ENCODE measurements at regions not wholly inside any gene's neighbourhood (a gene's known extent, or its start where the extent isn't known, plus 50 kb on each side); places are given as distances from the start of the nearest gene placed in this dataset.

- no peak overlapping the region for H3K4me3 ChIP-seq
- no peak for TF ChIP-seq POLR2A (IDR thresholded peaks at IDR 0.05)
- TF ChIP-seq CTCF (IDR thresholded peaks at IDR 0.05), result no peak
- DNase-seq, result no peak
- no peaks in the 10 kb centered on the region for H3K9me3 ChIP-seq
- H3K36me3 ChIP-seq, result no peaks in the 10 kb centered on the region
- no peaks in the 10 kb centered on the region for H3K27me3 ChIP-seq
- H3K27ac ChIP-seq, result no peak overlapping the region
- no peaks in the 10 kb centered on the region for H3K4me1 ChIP-seq
Observed at GRCh38 chr12:127414186-127414585, 852.8 kb upstream of the TMEM132C start.

GRCh38 chr12:127414636-127415035, 852.3 kb upstream of the TMEM132C start:
- no peaks in the 10 kb centered on the region for H3K4me1 ChIP-seq
- no peak overlapping the region for H3K27ac ChIP-seq
- H3K36me3 ChIP-seq, result no peaks in the 10 kb centered on the region
- DNase-seq, result no peak
- H3K27me3 ChIP-seq, result no peaks in the 10 kb centered on the region
- TF ChIP-seq POLR2A (IDR thresholded peaks at IDR 0.05) (no peak), CTCF (IDR thresholded peaks at IDR 0.05) (peak in 2 of 6 experiments; percentile 9 to 10)
- no peaks in the 10 kb centered on the region for H3K9me3 ChIP-seq
- H3K4me3 ChIP-seq, result no peak overlapping the region

GRCh38 chr12:127416796-127417195, 850.2 kb upstream of the TMEM132C start:
- Histone ChIP-seq H3K27ac (no peak overlapping the region), H3K27me3 (no peaks in the 10 kb centered on the region), H3K4me1 (no peaks in the 10 kb centered on the region), H3K4me3 (no peak overlapping the region), H3K36me3 (no peaks in the 10 kb centered on the region), H3K9me3 (no peaks in the 10 kb centered on the region)
- no peak for DNase-seq
- TF ChIP-seq POLR2A (IDR thresholded peaks at IDR 0.05) (no peak), CTCF (IDR thresholded peaks at IDR 0.05) (no peak)

- H3K9me3 ChIP-seq, result no peaks in the 10 kb centered on the region
- H3K27me3 ChIP-seq, result no peaks in the 10 kb centered on the region
- TF ChIP-seq POLR2A (IDR thresholded peaks at IDR 0.05), result no peak
- TF ChIP-seq CTCF (IDR thresholded peaks at IDR 0.05), result no peak
- H3K27ac ChIP-seq, result no peak overlapping the region
- no peaks in the 10 kb centered on the region for H3K4me1 ChIP-seq
- no peak for DNase-seq
- no peaks in the 10 kb centered on the region for H3K36me3 ChIP-seq
- H3K4me3 ChIP-seq, result no peak overlapping the region
Observed at GRCh38 chr12:127419111-127419510, 847.9 kb upstream of the TMEM132C start.

GRCh38 chr12:127421614-127422013, 845.4 kb upstream of the TMEM132C start:
- Histone ChIP-seq H3K4me3 (no peak overlapping the region), H3K4me1 (no peaks in the 10 kb centered on the region), H3K9me3 (no peaks in the 10 kb centered on the region), H3K27me3 (no peaks in the 10 kb centered on the region), H3K27ac (no peak overlapping the region), H3K36me3 (no peaks in the 10 kb centered on the region)
- TF ChIP-seq POLR2A (IDR thresholded peaks at IDR 0.05) (no peak), CTCF (IDR thresholded peaks at IDR 0.05) (no peak)
- DNase-seq, result no peak

- H3K27me3 ChIP-seq, result no peaks in the 10 kb centered on the region
- no peak overlapping the region for H3K4me3 ChIP-seq
- no peaks in the 10 kb centered on the region for H3K36me3 ChIP-seq
- TF ChIP-seq POLR2A (IDR thresholded peaks at IDR 0.05) (no peak), CTCF (IDR thresholded peaks at IDR 0.05) (no peak)
- no peaks in the 10 kb centered on the region for H3K9me3 ChIP-seq
- no peak for DNase-seq
- H3K27ac ChIP-seq, result no peak overlapping the region
- no peaks in the 10 kb centered on the region for H3K4me1 ChIP-seq
Observed at GRCh38 chr12:127422935-127423566, 843.9 kb upstream of the TMEM132C start.
